ENCODE measurements at regions not wholly inside any gene's neighbourhood (a gene's known extent, or its start where the extent isn't known, plus 50 kb on each side); places are given as distances from the start of the nearest gene placed in this dataset.

GRCh38 chr13:75216038-75216437 is 265.9 kb downstream of the TBC1D4 start:
- Histone ChIP-seq H3K9ac (ENCODE audit: low read depth in 1 of 2, low read length in 2 of 2) (no peak overlapping the region), H3K4me3 (ENCODE audit: low read length in 2 of 2) (no peak overlapping the region), H3K9me3 (ENCODE audit: control insufficient read depth in 2 of 2, low read length in 2 of 2) (no peaks in the 10 kb centered on the region), H3K27ac (ENCODE audit: low read depth in 2 of 2, low read length in 2 of 2) (no peak overlapping the region), H3K36me3 (ENCODE audit: control insufficient read depth in 2 of 2, insufficient read depth in 2 of 2, low read length in 2 of 2) (no peaks in the 10 kb centered on the region), H3K4me1 (ENCODE audit: control insufficient read depth in 2 of 2, insufficient read depth in 2 of 2, low read length in 2 of 2) (no peaks in the 10 kb centered on the region), H3K27me3 (ENCODE audit: control insufficient read depth in 2 of 2, insufficient read depth in 2 of 2, low read length in 2 of 2) (no peaks in the 10 kb centered on the region)

GRCh38 chr13:75214846-75215245 is 267.1 kb downstream of the TBC1D4 start:
- H3K4me1 ChIP-seq (ENCODE audit: control insufficient read depth in 2 of 2, insufficient read depth in 2 of 2, low read length in 2 of 2): no peaks in the 10 kb centered on the region
- H3K9me3 ChIP-seq (ENCODE audit: control insufficient read depth in 2 of 2, low read length in 2 of 2): no peaks in the 10 kb centered on the region
- H3K27me3 ChIP-seq (ENCODE audit: control insufficient read depth in 2 of 2, insufficient read depth in 2 of 2, low read length in 2 of 2): no peaks in the 10 kb centered on the region
- no peak overlapping the region for H3K9ac ChIP-seq (ENCODE audit: low read depth in 1 of 2, low read length in 2 of 2)
- no peaks in the 10 kb centered on the region for H3K36me3 ChIP-seq (ENCODE audit: control insufficient read depth in 2 of 2, insufficient read depth in 2 of 2, low read length in 2 of 2)
- H3K4me3 ChIP-seq (ENCODE audit: low read length in 2 of 2): no peak overlapping the region
- no peak overlapping the region for H3K27ac ChIP-seq (ENCODE audit: low read depth in 2 of 2, low read length in 2 of 2)

- no peak overlapping the region for H3K27ac ChIP-seq (ENCODE audit: low read depth in 2 of 2, low read length in 2 of 2)
- no peaks in the 10 kb centered on the region for H3K27me3 ChIP-seq (ENCODE audit: control insufficient read depth in 2 of 2, insufficient read depth in 2 of 2, low read length in 2 of 2)
- no peaks in the 10 kb centered on the region for H3K4me1 ChIP-seq (ENCODE audit: control insufficient read depth in 2 of 2, insufficient read depth in 2 of 2, low read length in 2 of 2)
- H3K9ac ChIP-seq (ENCODE audit: low read depth in 1 of 2, low read length in 2 of 2): no peak overlapping the region
- no peak overlapping the region for H3K4me3 ChIP-seq (ENCODE audit: low read length in 2 of 2)
- no peaks in the 10 kb centered on the region for H3K9me3 ChIP-seq (ENCODE audit: control insufficient read depth in 2 of 2, low read length in 2 of 2)
- no peaks in the 10 kb centered on the region for H3K36me3 ChIP-seq (ENCODE audit: control insufficient read depth in 2 of 2, insufficient read depth in 2 of 2, low read length in 2 of 2)
These were observed 279.0 kb downstream of the TBC1D4 start for GRCh38 chr13:75202981-75203380.

- Histone ChIP-seq H3K4me1 (ENCODE audit: control insufficient read depth in 2 of 2, insufficient read depth in 2 of 2, low read length in 2 of 2) (no peaks in the 10 kb centered on the region), H3K9me3 (ENCODE audit: control insufficient read depth in 2 of 2, low read length in 2 of 2) (no peaks in the 10 kb centered on the region), H3K36me3 (ENCODE audit: control insufficient read depth in 2 of 2, insufficient read depth in 2 of 2, low read length in 2 of 2) (no peaks in the 10 kb centered on the region), H3K4me3 (ENCODE audit: low read length in 2 of 2) (no peak overlapping the region), H3K9ac (ENCODE audit: low read depth in 1 of 2, low read length in 2 of 2) (no peak overlapping the region), H3K27ac (ENCODE audit: low read depth in 2 of 2, low read length in 2 of 2) (no peak overlapping the region), H3K27me3 (ENCODE audit: control insufficient read depth in 2 of 2, insufficient read depth in 2 of 2, low read length in 2 of 2) (no peaks in the 10 kb centered on the region)
These were observed 284.2 kb downstream of the TBC1D4 start for GRCh38 chr13:75197803-75198202.

GRCh38 chr13:75196147-75196837 is 285.7 kb downstream of the TBC1D4 start:
- Histone ChIP-seq H3K4me3 (ENCODE audit: low read length in 2 of 2) (no peak overlapping the region), H3K27ac (ENCODE audit: low read depth in 2 of 2, low read length in 2 of 2) (no peak overlapping the region)

GRCh38 chr13:75195495-75196146 is 286.3 kb downstream of the TBC1D4 start:
- no peak overlapping the region for H3K9ac ChIP-seq (ENCODE audit: low read depth in 1 of 2, low read length in 2 of 2)
- no peaks in the 10 kb centered on the region for H3K27me3 ChIP-seq (ENCODE audit: control insufficient read depth in 2 of 2, insufficient read depth in 2 of 2, low read length in 2 of 2)
- H3K9me3 ChIP-seq (ENCODE audit: control insufficient read depth in 2 of 2, low read length in 2 of 2): no peaks in the 10 kb centered on the region
- H3K4me1 ChIP-seq (ENCODE audit: control insufficient read depth in 2 of 2, insufficient read depth in 2 of 2, low read length in 2 of 2): no peaks in the 10 kb centered on the region
- no peaks in the 10 kb centered on the region for H3K36me3 ChIP-seq (ENCODE audit: control insufficient read depth in 2 of 2, insufficient read depth in 2 of 2, low read length in 2 of 2)
- H3K27ac ChIP-seq (ENCODE audit: low read depth in 2 of 2, low read length in 2 of 2): no peak overlapping the region
- H3K4me3 ChIP-seq (ENCODE audit: low read length in 2 of 2): no peak overlapping the region

More at GRCh38 chr13:75196147-75196837, 285.7 kb downstream of the TBC1D4 start:
- Histone ChIP-seq H3K9me3 (ENCODE audit: control insufficient read depth in 2 of 2, low read length in 2 of 2) (no peaks in the 10 kb centered on the region), H3K27me3 (ENCODE audit: control insufficient read depth in 2 of 2, insufficient read depth in 2 of 2, low read length in 2 of 2) (no peaks in the 10 kb centered on the region), H3K4me1 (ENCODE audit: control insufficient read depth in 2 of 2, insufficient read depth in 2 of 2, low read length in 2 of 2) (no peaks in the 10 kb centered on the region), H3K36me3 (ENCODE audit: control insufficient read depth in 2 of 2, insufficient read depth in 2 of 2, low read length in 2 of 2) (no peaks in the 10 kb centered on the region), H3K9ac (ENCODE audit: low read depth in 1 of 2, low read length in 2 of 2) (no peak overlapping the region)

- Histone ChIP-seq H3K27ac (ENCODE audit: low read depth in 2 of 2, low read length in 2 of 2) (no peak overlapping the region), H3K9me3 (ENCODE audit: control insufficient read depth in 2 of 2, low read length in 2 of 2) (no peaks in the 10 kb centered on the region), H3K4me3 (ENCODE audit: low read length in 2 of 2) (no peak overlapping the region), H3K36me3 (ENCODE audit: control insufficient read depth in 2 of 2, insufficient read depth in 2 of 2, low read length in 2 of 2) (no peaks in the 10 kb centered on the region), H3K9ac (ENCODE audit: low read depth in 1 of 2, low read length in 2 of 2) (no peak overlapping the region), H3K27me3 (ENCODE audit: control insufficient read depth in 2 of 2, insufficient read depth in 2 of 2, low read length in 2 of 2) (no peaks in the 10 kb centered on the region), H3K4me1 (ENCODE audit: control insufficient read depth in 2 of 2, insufficient read depth in 2 of 2, low read length in 2 of 2) (no peaks in the 10 kb centered on the region)
These were observed 287.1 kb downstream of the TBC1D4 start for GRCh38 chr13:75194717-75195462.

GRCh38 chr13:75186379-75186778 is 295.6 kb downstream of the TBC1D4 start:
- Histone ChIP-seq H3K27me3 (ENCODE audit: control insufficient read depth in 2 of 2, insufficient read depth in 2 of 2, low read length in 2 of 2) (no peaks in the 10 kb centered on the region), H3K4me1 (ENCODE audit: control insufficient read depth in 2 of 2, insufficient read depth in 2 of 2, low read length in 2 of 2) (no peaks in the 10 kb centered on the region), H3K27ac (ENCODE audit: low read depth in 2 of 2, low read length in 2 of 2) (no peak overlapping the region), H3K9ac (ENCODE audit: low read depth in 1 of 2, low read length in 2 of 2) (no peak overlapping the region), H3K4me3 (ENCODE audit: low read length in 2 of 2) (no peak overlapping the region), H3K36me3 (ENCODE audit: control insufficient read depth in 2 of 2, insufficient read depth in 2 of 2, low read length in 2 of 2) (no peaks in the 10 kb centered on the region), H3K9me3 (ENCODE audit: control insufficient read depth in 2 of 2, low read length in 2 of 2) (no peaks in the 10 kb centered on the region)

- H3K4me1 ChIP-seq (ENCODE audit: control insufficient read depth in 2 of 2, insufficient read depth in 2 of 2, low read length in 2 of 2): no peaks in the 10 kb centered on the region
- H3K9me3 ChIP-seq (ENCODE audit: control insufficient read depth in 2 of 2, low read length in 2 of 2): no peaks in the 10 kb centered on the region
- no peak overlapping the region for H3K27ac ChIP-seq (ENCODE audit: low read depth in 2 of 2, low read length in 2 of 2)
- H3K36me3 ChIP-seq (ENCODE audit: control insufficient read depth in 2 of 2, insufficient read depth in 2 of 2, low read length in 2 of 2): no peaks in the 10 kb centered on the region
- no peak overlapping the region for H3K4me3 ChIP-seq (ENCODE audit: low read length in 2 of 2)
- no peak overlapping the region for H3K9ac ChIP-seq (ENCODE audit: low read depth in 1 of 2, low read length in 2 of 2)
- no peaks in the 10 kb centered on the region for H3K27me3 ChIP-seq (ENCODE audit: control insufficient read depth in 2 of 2, insufficient read depth in 2 of 2, low read length in 2 of 2)
These were observed 300.1 kb downstream of the TBC1D4 start for GRCh38 chr13:75181906-75182305.

- H3K36me3 ChIP-seq (ENCODE audit: control insufficient read depth in 2 of 2, insufficient read depth in 2 of 2, low read length in 2 of 2): no peaks in the 10 kb centered on the region
- H3K9me3 ChIP-seq (ENCODE audit: control insufficient read depth in 2 of 2, low read length in 2 of 2): no peaks in the 10 kb centered on the region
- H3K27ac ChIP-seq (ENCODE audit: low read depth in 2 of 2, low read length in 2 of 2): no peak overlapping the region
- H3K9ac ChIP-seq (ENCODE audit: low read depth in 1 of 2, low read length in 2 of 2): no peak overlapping the region
- no peaks in the 10 kb centered on the region for H3K4me1 ChIP-seq (ENCODE audit: control insufficient read depth in 2 of 2, insufficient read depth in 2 of 2, low read length in 2 of 2)
- no peaks in the 10 kb centered on the region for H3K27me3 ChIP-seq (ENCODE audit: control insufficient read depth in 2 of 2, insufficient read depth in 2 of 2, low read length in 2 of 2)
- no peak overlapping the region for H3K4me3 ChIP-seq (ENCODE audit: low read length in 2 of 2)
These were observed 301.0 kb downstream of the TBC1D4 start for GRCh38 chr13:75180805-75181455.

Measured in mucosa of rectum (tissue), 2 donors.